SJCRH30 (cell line): ENCODE measurements at regions not wholly inside any gene's neighbourhood (a gene's known extent, or its start where the extent isn't known, plus 50 kb on each side); places are given as distances from the start of the nearest gene placed in this dataset.

Experiments
- DNase-seq, 2 experiments: peaks; one replicate each; pipeline ENCODE4 v3.0.0-alpha.2; 2015 to 2020
- H3K27ac ChIP-seq: fragments of 250-450 bp; sonication (Bioruptor Pico); 2 replicates; pipeline ENCODE4 v1.5.1; 2020; ENCODE audit warnings: mild to moderate bottlenecking, moderate library complexity
- H3K27me3 ChIP-seq: fragments of 250-450 bp; sonication (Bioruptor Pico); 2 replicates; pipeline ENCODE4 v1.5.1; 2020; ENCODE audit warnings: mild to moderate bottlenecking, moderate library complexity
- H3K36me3 ChIP-seq: fragments of 250-450 bp; sonication (Bioruptor Pico); 2 replicates; pipeline ENCODE4 v1.5.1; 2020; ENCODE audit warnings: mild to moderate bottlenecking, moderate library complexity
- H3K4me1 ChIP-seq: fragments of 250-450 bp; sonication (Bioruptor Pico); 2 replicates; pipeline ENCODE4 v1.5.1; 2020; ENCODE audit warnings: mild to moderate bottlenecking, moderate library complexity
- H3K4me3 ChIP-seq: fragments of 250-450 bp; sonication (Bioruptor Pico); 2 replicates; pipeline ENCODE4 v1.5.1; 2020; ENCODE audit warnings: mild to moderate bottlenecking, moderate library complexity
- H3K9me3 ChIP-seq: fragments of 250-450 bp; sonication (Bioruptor Pico); replicated peaks from 2 replicates; pipeline ENCODE4 v1.5.1; 2020; ENCODE audit warnings: mild to moderate bottlenecking, moderate library complexity

GRCh38 chr10:130389906-130390305 lies 253.7 kb downstream of the GLRX3 start:
- H3K4me1 ChIP-seq: no peaks in the 10 kb centered on the region
- no peak overlapping the region for H3K27ac ChIP-seq
- H3K36me3 ChIP-seq: no peaks in the 10 kb centered on the region
- DNase-seq: no peak
- no peak overlapping the region for H3K4me3 ChIP-seq
- no peaks in the 10 kb centered on the region for H3K27me3 ChIP-seq
- no peaks in the 10 kb centered on the region for H3K9me3 ChIP-seq

GRCh38 chr10:130392031-130392430 lies 255.8 kb downstream of the GLRX3 start:
- no peak overlapping the region for H3K27ac ChIP-seq
- no peaks in the 10 kb centered on the region for H3K27me3 ChIP-seq
- no peaks in the 10 kb centered on the region for H3K4me1 ChIP-seq
- no peaks in the 10 kb centered on the region for H3K9me3 ChIP-seq
- no peaks in the 10 kb centered on the region for H3K36me3 ChIP-seq
- no peak overlapping the region for H3K4me3 ChIP-seq
- DNase-seq: no peak

GRCh38 chr10:130393342-130393741 lies 257.2 kb downstream of the GLRX3 start:
- H3K27ac ChIP-seq: no peak overlapping the region
- H3K36me3 ChIP-seq: no peaks in the 10 kb centered on the region
- no peaks in the 10 kb centered on the region for H3K9me3 ChIP-seq
- DNase-seq: no peak
- no peaks in the 10 kb centered on the region for H3K27me3 ChIP-seq
- H3K4me1 ChIP-seq: no peaks in the 10 kb centered on the region
- H3K4me3 ChIP-seq: no peak overlapping the region

GRCh38 chr10:130394832-130395231 lies 258.6 kb downstream of the GLRX3 start:
- H3K4me1 ChIP-seq: no peaks in the 10 kb centered on the region
- no peaks in the 10 kb centered on the region for H3K9me3 ChIP-seq
- H3K4me3 ChIP-seq: no peak overlapping the region
- H3K27me3 ChIP-seq: no peaks in the 10 kb centered on the region
- DNase-seq: no peak
- no peaks in the 10 kb centered on the region for H3K36me3 ChIP-seq
- H3K27ac ChIP-seq: no peak overlapping the region

GRCh38 chr10:130395248-130395936 lies 259.2 kb downstream of the GLRX3 start:
- Histone ChIP-seq H3K27me3 (no peaks in the 10 kb centered on the region), H3K4me3 (no peak overlapping the region), H3K4me1 (no peaks in the 10 kb centered on the region), H3K9me3 (no peaks in the 10 kb centered on the region), H3K36me3 (no peaks in the 10 kb centered on the region), H3K27ac (no peak overlapping the region)
- DNase-seq: no peak

- Histone ChIP-seq H3K9me3 (no peaks in the 10 kb centered on the region), H3K4me3 (no peak overlapping the region), H3K36me3 (no peaks in the 10 kb centered on the region), H3K27ac (no peak overlapping the region), H3K4me1 (no peaks in the 10 kb centered on the region), H3K27me3 (no peaks in the 10 kb centered on the region)
- no peak for DNase-seq
Measured at GRCh38 chr10:130396044-130396443, 259.9 kb downstream of the GLRX3 start.

- DNase-seq: no peak
- no peaks in the 10 kb centered on the region for H3K4me1 ChIP-seq
- no peak overlapping the region for H3K4me3 ChIP-seq
- H3K27me3 ChIP-seq: no peaks in the 10 kb centered on the region
- H3K27ac ChIP-seq: no peak overlapping the region
- H3K9me3 ChIP-seq: no peaks in the 10 kb centered on the region
- no peaks in the 10 kb centered on the region for H3K36me3 ChIP-seq
Measured at GRCh38 chr10:130398090-130398994, 262.2 kb downstream of the GLRX3 start.

- Histone ChIP-seq H3K4me1 (no peaks in the 10 kb centered on the region), H3K4me3 (no peak overlapping the region), H3K36me3 (no peaks in the 10 kb centered on the region), H3K27me3 (no peaks in the 10 kb centered on the region), H3K9me3 (no peaks in the 10 kb centered on the region), H3K27ac (no peak overlapping the region)
- no peak for DNase-seq
Measured at GRCh38 chr10:130399425-130399950, 263.3 kb downstream of the GLRX3 start.

GRCh38 chr10:130400890-130401289 lies 264.7 kb downstream of the GLRX3 start:
- Histone ChIP-seq H3K9me3 (no peaks in the 10 kb centered on the region), H3K36me3 (no peaks in the 10 kb centered on the region)
- no peak for DNase-seq

GRCh38 chr10:130401860-130402765 lies 265.9 kb downstream of the GLRX3 start:
- Histone ChIP-seq H3K4me1 (no peaks in the 10 kb centered on the region), H3K27ac (no peak overlapping the region), H3K27me3 (no peaks in the 10 kb centered on the region), H3K9me3 (no peaks in the 10 kb centered on the region), H3K4me3 (no peak overlapping the region), H3K36me3 (no peaks in the 10 kb centered on the region)
- DNase-seq: no peak

More at GRCh38 chr10:130400890-130401289, 264.7 kb downstream of the GLRX3 start:
- Histone ChIP-seq H3K27me3 (no peaks in the 10 kb centered on the region), H3K27ac (no peak overlapping the region), H3K4me1 (no peaks in the 10 kb centered on the region), H3K4me3 (no peak overlapping the region)

GRCh38 chr10:130403153-130404075 lies 267.2 kb downstream of the GLRX3 start:
- Histone ChIP-seq H3K9me3 (no peaks in the 10 kb centered on the region), H3K4me1 (no peaks in the 10 kb centered on the region), H3K27ac (no peak overlapping the region), H3K36me3 (no peaks in the 10 kb centered on the region), H3K27me3 (no peaks in the 10 kb centered on the region), H3K4me3 (no peak overlapping the region)
- no peak for DNase-seq

GRCh38 chr10:130404476-130405055 lies 268.4 kb downstream of the GLRX3 start:
- H3K9me3 ChIP-seq: no peaks in the 10 kb centered on the region
- H3K27ac ChIP-seq: no peak overlapping the region
- no peak for DNase-seq
- H3K36me3 ChIP-seq: no peaks in the 10 kb centered on the region
- no peak overlapping the region for H3K4me3 ChIP-seq
- no peaks in the 10 kb centered on the region for H3K27me3 ChIP-seq
- H3K4me1 ChIP-seq: no peaks in the 10 kb centered on the region

- Histone ChIP-seq H3K27me3 (no peaks in the 10 kb centered on the region), H3K4me3 (no peak overlapping the region), H3K4me1 (no peaks in the 10 kb centered on the region), H3K27ac (no peak overlapping the region), H3K36me3 (no peaks in the 10 kb centered on the region), H3K9me3 (no peaks in the 10 kb centered on the region)
- DNase-seq: no peak
Measured at GRCh38 chr10:130407052-130407451, 270.9 kb downstream of the GLRX3 start.
